ENCODE measurements at regions not wholly inside any gene's neighbourhood (a gene's known extent, or its start where the extent isn't known, plus 50 kb on each side); places are given as distances from the start of the nearest gene placed in this dataset.
"Not testable (repeated sequence)": the region's sequence is repeated elsewhere in the genome, so short reads cannot be mapped to it uniquely, and the experiment has no call there.

- no peak for DNase-seq (ENCODE audit: low read depth)
Measured at GRCh38 chr6:113655761-113656160, 201.4 kb upstream of the MARCKS start.

DNA sequence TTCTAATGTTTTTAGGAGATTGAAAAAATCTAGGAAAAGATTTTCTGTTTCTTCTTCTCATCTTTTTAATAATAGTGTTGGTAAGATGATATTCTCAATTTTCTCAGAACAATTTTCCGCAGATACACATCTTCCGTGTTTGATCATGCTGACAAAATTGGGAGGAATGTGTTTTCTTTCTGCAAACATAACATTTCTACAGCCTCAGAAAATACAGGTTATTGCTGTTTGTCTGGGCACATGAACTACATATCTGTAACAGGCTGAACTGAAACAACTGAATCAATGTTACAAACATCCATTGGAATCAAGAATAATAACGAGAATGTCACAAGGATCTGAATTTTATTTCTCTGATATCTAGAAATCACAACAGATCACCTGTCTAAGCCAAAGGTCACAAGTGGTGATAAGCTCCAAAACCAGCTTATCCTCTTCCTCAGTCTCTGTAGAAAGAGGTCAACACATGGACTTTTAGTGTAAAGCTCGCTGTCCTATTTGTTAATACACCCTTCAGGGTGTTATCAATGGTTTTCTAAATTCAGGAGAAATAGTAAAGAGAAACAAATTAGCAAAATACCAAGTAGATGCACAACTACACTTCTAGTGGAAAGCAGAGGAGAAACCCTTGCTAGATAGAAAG, 197.3 kb upstream of the MARCKS start:
- DNase-seq (ENCODE audit: low read depth): no peak

GRCh38 chr6:113660819-113661218, 196.3 kb upstream of the MARCKS start:
- DNase-seq (ENCODE audit: low read depth): no peak

- no peak for DNase-seq (ENCODE audit: low read depth)
Measured at GRCh38 chr6:113662093-113662665, 195.0 kb upstream of the MARCKS start.

DNA sequence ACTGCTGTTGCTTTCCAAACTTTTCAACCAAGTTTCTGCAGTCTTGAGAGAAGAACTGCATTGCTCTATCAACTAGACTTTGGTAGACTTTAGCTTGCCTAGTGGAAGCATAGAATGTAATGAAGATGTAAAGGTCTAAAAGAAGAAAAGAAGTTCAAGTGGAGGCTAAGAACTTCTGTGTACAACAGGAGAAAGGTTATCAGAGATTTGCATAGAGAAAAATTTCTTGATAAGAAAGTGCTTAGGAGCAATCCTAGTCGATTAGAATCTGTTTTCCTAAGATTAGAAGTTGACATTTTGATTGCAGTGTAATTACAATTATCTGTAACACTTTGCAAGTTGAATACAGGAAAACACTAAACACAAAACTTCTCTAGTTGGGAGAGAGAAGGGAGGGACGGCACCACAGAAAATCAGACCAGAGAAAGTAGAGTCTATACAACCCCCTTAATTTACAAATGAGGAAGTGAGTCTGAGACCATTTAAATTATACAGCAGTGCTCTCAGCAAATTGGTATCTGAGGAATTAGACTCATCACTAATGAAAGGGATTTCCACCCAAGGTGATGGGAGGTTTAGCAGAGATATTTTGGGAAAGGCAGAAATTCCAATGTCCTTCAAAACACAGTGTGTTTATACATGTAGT, 194.3 kb upstream of the MARCKS start:
- DNase-seq (ENCODE audit: low read depth): no peak

- DNase-seq (ENCODE audit: low read depth): no peak
Measured at GRCh38 chr6:113664909-113665308, 192.2 kb upstream of the MARCKS start.

GRCh38 chr6:113668641-113669408, 188.3 kb upstream of the MARCKS start:
- DNase-seq (ENCODE audit: low read depth): no peak

DNA sequence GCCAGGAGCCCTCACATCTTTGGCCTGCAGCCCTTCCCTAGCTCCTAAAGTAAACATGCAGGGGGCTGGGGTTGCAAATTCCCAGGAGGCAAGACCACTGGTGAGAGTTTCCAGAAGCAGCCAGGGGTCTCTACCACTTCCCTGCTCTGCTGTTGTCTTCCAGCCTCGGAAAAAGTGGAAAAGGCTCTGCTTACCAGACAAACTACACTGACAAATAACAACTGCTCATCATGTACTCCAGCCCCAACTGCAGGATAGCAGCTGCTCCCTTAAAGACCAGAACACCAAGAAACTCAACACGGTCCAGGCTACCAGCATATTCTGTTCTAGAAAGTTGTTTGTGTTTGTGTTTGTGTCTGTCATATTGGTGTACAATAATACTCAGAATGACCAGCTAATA, 187.5 kb upstream of the MARCKS start:
- DNase-seq (ENCODE audit: low read depth): no peak

DNA sequence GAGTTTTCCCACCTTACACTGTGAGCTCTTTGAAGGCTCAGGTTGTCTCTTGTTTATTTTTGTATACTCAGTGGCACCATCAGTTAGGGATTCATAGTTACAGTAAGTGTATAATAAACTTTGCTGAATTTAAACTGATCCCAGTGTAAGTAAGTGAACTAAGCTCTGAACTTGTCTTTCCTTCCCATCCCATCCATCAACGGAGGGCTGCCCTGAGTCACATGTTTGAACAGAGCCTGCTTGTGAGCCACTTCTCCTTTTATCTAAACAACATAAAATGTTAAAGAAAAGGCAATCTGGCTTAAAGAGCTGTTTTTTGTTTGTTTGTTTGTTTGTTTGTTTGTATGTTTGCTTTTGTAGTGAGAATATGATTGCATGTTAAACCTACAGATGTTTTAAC, 185.7 kb upstream of the MARCKS start:
- no peak for DNase-seq (ENCODE audit: low read depth)

DNA sequence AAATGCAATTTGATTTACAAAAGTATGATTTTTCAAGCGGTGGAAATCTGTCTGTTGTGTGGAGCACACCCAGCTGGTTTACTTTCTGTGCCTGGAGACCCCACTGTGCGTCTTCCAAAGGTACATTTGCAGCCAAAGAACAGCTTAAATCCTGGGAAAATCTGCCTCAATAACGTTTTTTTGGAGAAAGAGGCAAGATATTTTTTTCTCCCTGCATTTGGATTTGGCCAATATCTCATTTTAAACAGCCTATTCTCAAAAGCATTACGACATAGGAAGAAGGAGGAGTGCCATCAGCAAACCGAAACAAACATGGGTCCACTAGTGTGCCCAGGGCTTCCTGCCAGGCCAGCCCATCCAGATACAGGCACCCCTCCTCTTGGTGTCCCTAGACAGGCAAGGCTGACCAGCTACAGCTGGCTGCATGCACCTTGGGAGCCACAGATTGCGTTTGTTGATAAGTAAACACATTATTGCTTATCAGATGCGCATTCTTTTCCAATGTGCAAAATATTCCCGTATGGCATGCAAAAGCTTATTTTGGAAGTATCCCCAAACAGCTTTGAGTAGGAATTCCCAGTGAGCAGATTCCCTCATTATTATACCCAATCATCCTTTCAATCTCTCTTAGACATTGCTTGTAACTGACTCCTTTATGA, 184.5 kb upstream of the MARCKS start:
- peak; percentile 38 for DNase-seq (ENCODE audit: low read depth)

- no peak for DNase-seq (ENCODE audit: low read depth)
Measured at GRCh38 chr6:113674075-113674474, 183.1 kb upstream of the MARCKS start.

DNA sequence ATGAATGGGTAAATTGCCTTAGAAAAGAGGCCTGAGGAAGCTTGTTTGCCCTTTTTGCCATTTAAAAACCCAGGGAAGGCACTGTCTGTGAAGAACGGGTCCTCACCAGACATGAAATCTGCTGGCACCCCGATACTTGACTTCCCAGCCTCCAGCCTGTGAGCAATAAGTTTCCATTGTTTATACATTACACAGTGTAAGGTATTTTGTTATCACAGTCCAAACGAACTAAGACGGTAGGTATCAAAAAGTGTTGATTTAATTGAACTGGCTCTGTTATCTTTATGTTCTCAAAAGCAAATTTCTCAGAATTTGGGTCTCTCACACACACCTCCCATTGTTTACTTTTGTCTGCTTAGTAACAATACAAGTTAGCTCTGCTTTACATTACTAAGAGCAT, 181.1 kb upstream of the MARCKS start:
- DNase-seq (ENCODE audit: low read depth): no peak

DNA sequence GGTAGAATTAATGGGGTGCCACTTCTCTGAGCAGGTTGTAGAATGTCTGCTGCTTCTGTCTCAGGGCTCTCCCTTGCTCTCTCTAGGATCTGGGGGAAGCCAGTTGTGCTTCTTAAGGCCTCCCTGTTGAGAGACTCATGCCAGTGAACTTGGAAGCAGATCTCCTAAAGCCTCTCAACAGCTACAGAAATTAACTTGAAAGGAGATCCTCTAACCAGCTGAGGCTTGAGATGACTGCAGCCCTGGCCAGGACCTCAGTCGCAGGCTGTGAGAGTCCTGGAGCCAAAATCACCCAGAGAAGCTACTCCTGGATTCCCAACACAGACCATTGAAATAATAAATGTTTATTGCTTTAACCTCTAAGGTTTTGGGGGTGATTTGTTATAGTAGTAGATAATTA, 180.2 kb upstream of the MARCKS start:
- no peak for DNase-seq (ENCODE audit: low read depth)

DNA sequence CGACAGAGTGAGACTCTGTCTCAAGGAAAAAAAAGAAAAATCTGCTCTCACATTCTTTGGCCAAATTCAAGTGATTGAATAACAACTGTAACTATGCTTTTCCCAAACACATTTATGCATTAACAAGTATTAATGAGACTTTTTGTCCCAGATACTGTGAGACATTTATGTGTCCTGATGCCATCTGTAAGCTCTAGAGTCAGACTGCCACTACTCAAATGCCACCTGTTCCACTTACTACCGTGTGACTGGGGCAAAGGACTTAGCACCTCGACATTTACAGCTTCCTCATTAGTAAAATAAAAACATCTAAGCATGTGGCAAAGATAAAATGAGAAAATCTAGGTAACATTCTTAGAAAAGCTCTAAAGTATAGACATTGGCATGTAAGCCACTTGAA, 178.1 kb upstream of the MARCKS start:
- DNase-seq (ENCODE audit: low read depth): no peak

DNA sequence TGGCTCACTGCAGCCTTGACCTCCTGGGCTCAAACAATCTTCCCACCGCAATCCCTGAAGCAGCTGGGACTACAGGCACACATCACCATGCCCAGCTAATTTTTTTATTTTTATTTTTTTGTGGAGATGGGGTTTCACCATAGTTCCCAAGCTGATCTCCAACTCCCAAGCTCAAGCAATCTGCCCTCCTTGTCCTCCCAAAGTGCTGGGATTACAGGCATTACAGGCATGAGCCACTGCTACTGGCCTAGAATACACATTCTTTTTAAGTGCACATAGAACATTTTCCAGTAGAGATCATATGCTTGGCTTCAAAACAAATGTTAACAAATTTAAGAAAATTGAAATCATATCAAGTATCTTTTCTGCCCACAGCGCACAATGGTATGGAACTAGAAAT, 176.8 kb upstream of the MARCKS start:
- DNase-seq (ENCODE audit: low read depth): no peak

DNA sequence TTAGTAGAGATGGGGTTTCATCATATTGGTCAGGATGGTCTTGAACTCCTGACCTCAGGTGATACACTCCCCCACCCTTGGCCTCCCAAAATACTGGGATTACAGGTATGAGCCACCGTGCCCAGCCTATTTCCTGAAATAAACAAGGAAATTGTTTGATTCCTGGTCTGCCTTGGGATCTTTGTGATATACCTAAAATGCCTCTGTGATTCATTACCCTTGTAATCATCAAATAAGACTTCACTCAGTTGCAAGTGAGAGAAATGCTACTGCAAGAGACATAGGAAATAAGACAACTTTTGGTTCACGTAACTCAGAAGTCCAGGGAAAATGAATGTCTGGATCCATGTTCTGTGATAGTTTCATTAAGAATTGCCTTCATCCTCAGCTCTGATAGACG, 173.2 kb upstream of the MARCKS start:
- DNase-seq (ENCODE audit: low read depth): no peak

DNA sequence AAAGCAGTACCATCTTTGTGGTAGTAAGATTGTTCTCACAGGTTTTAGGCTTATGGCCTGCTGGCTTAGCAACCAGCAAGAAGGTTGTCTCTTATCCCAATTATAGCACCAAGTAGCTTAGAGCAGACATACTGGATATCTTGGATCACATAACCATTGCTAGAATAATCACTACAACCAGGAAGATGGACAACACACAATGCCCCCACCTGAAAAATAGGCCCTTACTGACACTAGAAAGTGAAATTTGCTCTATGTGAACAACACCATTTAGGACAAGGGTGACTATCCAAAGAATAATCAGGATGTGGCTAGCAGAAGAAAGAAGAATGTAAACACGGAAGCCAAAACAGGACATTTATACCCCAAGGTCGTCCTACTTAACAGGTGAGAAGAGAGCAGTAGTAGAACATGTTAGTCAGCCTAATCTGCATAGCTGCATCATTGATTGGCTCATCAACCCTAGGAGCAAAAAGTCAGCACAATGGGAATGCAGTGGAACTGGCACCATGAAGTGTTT, 172.7 kb upstream of the MARCKS start:
- peak; percentile 35 for DNase-seq (ENCODE audit: low read depth)

- no peak for DNase-seq (ENCODE audit: low read depth)
Measured at GRCh38 chr6:113686049-113686448, 171.1 kb upstream of the MARCKS start.

DNA sequence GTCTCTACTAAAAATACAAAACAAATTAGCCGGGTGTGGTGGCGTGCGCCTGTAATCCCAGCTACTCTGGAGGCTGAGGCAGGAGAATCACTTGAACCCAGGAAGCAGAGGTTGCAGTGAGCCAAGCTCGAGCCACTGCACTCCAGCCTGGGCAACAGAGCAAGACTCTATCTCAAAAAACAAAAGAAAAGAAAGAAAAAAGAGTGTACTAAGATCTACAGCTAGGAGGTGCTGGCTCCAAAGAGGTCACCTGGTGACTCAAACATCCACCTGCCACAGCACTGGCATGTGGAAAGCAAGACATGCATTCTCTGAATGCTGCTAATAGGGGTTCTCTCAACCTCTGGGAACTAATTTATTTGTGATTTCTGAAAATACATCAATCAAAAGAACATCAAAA, 167.5 kb upstream of the MARCKS start:
- DNase-seq (ENCODE audit: low read depth): not testable (repeated sequence)

GRCh38 chr6:113690281-113691259, 166.6 kb upstream of the MARCKS start:
- DNase-seq (ENCODE audit: low read depth): peak; percentile 87

DNA sequence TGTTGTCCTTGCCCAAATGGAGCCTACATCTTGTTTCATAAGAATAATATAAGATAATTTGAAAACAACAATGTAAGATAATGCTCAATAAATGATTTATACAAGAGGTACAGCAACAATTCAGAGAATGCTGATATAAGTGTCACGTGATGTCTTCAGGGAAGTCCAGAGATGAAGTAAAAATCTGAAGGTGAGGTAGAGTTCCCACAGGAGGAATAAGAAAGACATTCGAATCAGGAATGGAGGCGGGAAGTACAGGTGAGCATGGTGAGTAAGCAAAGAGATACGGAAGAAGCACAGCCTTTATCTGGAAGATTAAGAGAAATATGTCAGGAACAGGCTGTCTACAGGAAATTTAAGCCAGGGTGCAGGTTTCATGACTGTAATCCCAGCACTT, 165.9 kb upstream of the MARCKS start:
- DNase-seq (ENCODE audit: low read depth): no peak
